Fibroblast of lung (primary cell): ENCODE measurements at regions not wholly inside any gene's neighbourhood (a gene's known extent, or its start where the extent isn't known, plus 50 kb on each side); places are given as distances from the start of the nearest gene placed in this dataset.

Source experiments
- DNase-seq, 2 donors: peaks; one replicate each; pipeline versions ENCODE4 v3.0.0 to v3.0.0-alpha.2; 2010; ENCODE audit warnings: low read depth in 2 of 2
- H2AFZ ChIP-seq: 2 replicates; pipeline ENCODE4 v1.5.1; 2012; ENCODE audit warnings: low read length, control low read depth, inconsistent platforms
- H3K27ac ChIP-seq: 2 replicates; pipeline ENCODE4 v1.5.1; 2011; ENCODE audit warnings: low read length, control low read depth; ENCODE audit not compliant: insufficient read depth
- H3K27me3 ChIP-seq: 2 replicates; pipeline ENCODE4 v1.5.1; 2011; ENCODE audit warnings: mild to moderate bottlenecking, low read length; ENCODE audit not compliant: control insufficient read depth, insufficient read depth
- H3K36me3 ChIP-seq: 2 replicates; pipeline ENCODE4 v1.5.1; 2011; ENCODE audit warnings: low read length; ENCODE audit not compliant: control insufficient read depth, insufficient read depth
- H3K4me1 ChIP-seq: 2 replicates; pipeline ENCODE4 v1.5.1; 2011; ENCODE audit warnings: low read length; ENCODE audit not compliant: control insufficient read depth, insufficient read depth; ENCODE audit errors: extremely low read depth
- H3K4me2 ChIP-seq: 2 replicates; pipeline ENCODE4 v1.5.1; 2011; ENCODE audit warnings: low read length, control low read depth; ENCODE audit not compliant: insufficient read depth; ENCODE audit errors: extremely low read depth
- H3K4me3 ChIP-seq, 4 experiments: fragments of 200-600 bp in 1 of 4; sonication (generic) in 1 of 4; replicated peaks in 1 of 4; 2 replicates each; pipeline ENCODE4 v1.5.1; 2011 to 2016; ENCODE audit warnings: low read length in 4 of 4, low read depth in 3 of 4, mild to moderate bottlenecking in 3 of 4, control low read depth in 2 of 4, inconsistent platforms in 1 of 4, mixed read lengths in 1 of 4; ENCODE audit not compliant: insufficient read depth in 1 of 4; ENCODE audit errors: control extremely low read depth in 1 of 4
- H3K79me2 ChIP-seq: 2 replicates; pipeline ENCODE4 v1.5.1; 2012; ENCODE audit warnings: mild to moderate bottlenecking, low read length, inconsistent platforms; ENCODE audit not compliant: control insufficient read depth, insufficient read depth
- H3K9ac ChIP-seq: 2 replicates; pipeline ENCODE4 v1.5.1; 2011; ENCODE audit warnings: mild to moderate bottlenecking, low read length, control low read depth; ENCODE audit not compliant: insufficient read depth
- H3K9me3 ChIP-seq: 2 replicates; pipeline ENCODE4 v1.5.1; 2012; ENCODE audit warnings: low read depth, low read length; ENCODE audit not compliant: control insufficient read depth, insufficient read depth
- H4K20me1 ChIP-seq: 2 replicates; pipeline ENCODE4 v1.5.1; 2011; ENCODE audit warnings: low read length; ENCODE audit not compliant: control insufficient read depth, insufficient read depth; ENCODE audit errors: extremely low read depth
- EZH2 ChIP-seq: IDR thresholded peaks from 2 replicates; pipeline ENCODE4 v1.5.1; 2012; ENCODE audit warnings: low read length, control low read depth, mild to moderate bottlenecking; ENCODE audit errors: missing control alignments
- TF ChIP-seq, protein P1 (sequence below), 2 donors: IDR thresholded peaks in 1 of 2; conservative IDR thresholded peaks in 1 of 2; 1 replicate in 1 of 2; 2 replicates in 1 of 2; pipeline ENCODE4 v1.5.1; 2011 to 2012; ENCODE audit warnings: low read length in 2 of 2, control low read depth in 1 of 2, inconsistent platforms in 1 of 2, low read depth in 1 of 2, mild to moderate bottlenecking in 1 of 2

DNA sequence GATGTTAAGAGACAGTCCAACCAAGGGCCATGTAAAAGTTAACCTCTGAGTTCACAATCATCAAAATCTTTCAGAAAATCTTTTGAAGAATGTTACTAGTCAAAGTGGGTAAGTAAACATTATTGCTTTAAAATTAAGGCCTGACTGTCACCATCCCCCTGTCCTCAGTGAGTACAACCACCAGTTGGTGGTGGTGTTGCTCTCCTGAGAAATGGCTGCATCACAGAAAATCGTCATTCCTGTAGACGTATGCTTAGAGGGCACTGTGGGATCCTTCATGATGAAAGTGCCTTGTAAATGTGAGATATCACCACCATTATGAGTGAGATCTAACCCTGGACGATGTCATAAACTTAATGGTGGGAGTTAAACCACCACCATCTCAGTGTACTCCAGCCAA is 451.2 kb downstream of the RPS29 start:
- H3K9ac ChIP-seq, result no peak overlapping the region
- H3K27me3 ChIP-seq, result no peaks in the 10 kb centered on the region
- H3K9me3 ChIP-seq, result no peaks in the 10 kb centered on the region
- no peak overlapping the region for H2AFZ ChIP-seq
- TF ChIP-seq, protein P1, sequence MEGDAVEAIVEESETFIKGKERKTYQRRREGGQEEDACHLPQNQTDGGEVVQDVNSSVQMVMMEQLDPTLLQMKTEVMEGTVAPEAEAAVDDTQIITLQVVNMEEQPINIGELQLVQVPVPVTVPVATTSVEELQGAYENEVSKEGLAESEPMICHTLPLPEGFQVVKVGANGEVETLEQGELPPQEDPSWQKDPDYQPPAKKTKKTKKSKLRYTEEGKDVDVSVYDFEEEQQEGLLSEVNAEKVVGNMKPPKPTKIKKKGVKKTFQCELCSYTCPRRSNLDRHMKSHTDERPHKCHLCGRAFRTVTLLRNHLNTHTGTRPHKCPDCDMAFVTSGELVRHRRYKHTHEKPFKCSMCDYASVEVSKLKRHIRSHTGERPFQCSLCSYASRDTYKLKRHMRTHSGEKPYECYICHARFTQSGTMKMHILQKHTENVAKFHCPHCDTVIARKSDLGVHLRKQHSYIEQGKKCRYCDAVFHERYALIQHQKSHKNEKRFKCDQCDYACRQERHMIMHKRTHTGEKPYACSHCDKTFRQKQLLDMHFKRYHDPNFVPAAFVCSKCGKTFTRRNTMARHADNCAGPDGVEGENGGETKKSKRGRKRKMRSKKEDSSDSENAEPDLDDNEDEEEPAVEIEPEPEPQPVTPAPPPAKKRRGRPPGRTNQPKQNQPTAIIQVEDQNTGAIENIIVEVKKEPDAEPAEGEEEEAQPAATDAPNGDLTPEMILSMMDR (conservative IDR thresholded peaks at IDR 0.05 in 1 of 2, IDR thresholded peaks at IDR 0.05 in 1 of 2; ENCODE audit: low read depth in 1 of 2, low read length in 2 of 2), result no peak
- no peak for TF ChIP-seq EZH2
- no peak overlapping the region for H3K4me2 ChIP-seq
- no peak for DNase-seq
- H4K20me1 ChIP-seq, result no peaks in the 10 kb centered on the region
- no peaks in the 10 kb centered on the region for H3K79me2 ChIP-seq
- H3K36me3 ChIP-seq, result no peaks in the 10 kb centered on the region
- no peaks in the 10 kb centered on the region for H3K4me1 ChIP-seq
- no peak overlapping the region for H3K4me3 ChIP-seq
- H3K27ac ChIP-seq, result no peak overlapping the region

DNA sequence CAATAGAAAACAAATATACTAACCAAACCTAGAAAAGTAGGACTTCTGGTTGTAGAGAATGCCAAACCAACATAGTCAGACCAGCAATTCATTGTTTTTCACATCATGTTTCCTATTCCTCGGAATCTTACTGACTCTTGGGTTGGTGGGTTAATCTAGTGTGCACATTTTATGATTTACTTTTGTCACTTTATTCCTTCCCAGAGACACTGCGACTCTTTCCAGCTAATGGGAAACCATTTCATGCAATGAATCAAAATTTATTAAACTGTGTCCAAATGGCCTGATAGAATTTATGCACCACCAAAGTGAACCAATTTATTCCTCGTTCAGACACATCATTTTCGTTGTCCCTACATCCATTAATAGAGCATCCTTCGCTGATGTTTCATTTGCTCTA is 464.9 kb downstream of the RPS29 start:
- Histone ChIP-seq H3K4me1 (no peaks in the 10 kb centered on the region), H3K9me3 (no peaks in the 10 kb centered on the region), H4K20me1 (no peaks in the 10 kb centered on the region), H3K27ac (no peak overlapping the region), H3K4me3 (no peak overlapping the region), H2AFZ (no peak overlapping the region), H3K4me2 (no peak overlapping the region), H3K9ac (no peak overlapping the region), H3K79me2 (no peaks in the 10 kb centered on the region), H3K27me3 (no peaks in the 10 kb centered on the region), H3K36me3 (no peaks in the 10 kb centered on the region)
- no peak for DNase-seq
- TF ChIP-seq, protein P1 (conservative IDR thresholded peaks at IDR 0.05 in 1 of 2, IDR thresholded peaks at IDR 0.05 in 1 of 2; ENCODE audit: low read depth in 1 of 2, low read length in 2 of 2), result no peak
- no peak for TF ChIP-seq EZH2

DNA sequence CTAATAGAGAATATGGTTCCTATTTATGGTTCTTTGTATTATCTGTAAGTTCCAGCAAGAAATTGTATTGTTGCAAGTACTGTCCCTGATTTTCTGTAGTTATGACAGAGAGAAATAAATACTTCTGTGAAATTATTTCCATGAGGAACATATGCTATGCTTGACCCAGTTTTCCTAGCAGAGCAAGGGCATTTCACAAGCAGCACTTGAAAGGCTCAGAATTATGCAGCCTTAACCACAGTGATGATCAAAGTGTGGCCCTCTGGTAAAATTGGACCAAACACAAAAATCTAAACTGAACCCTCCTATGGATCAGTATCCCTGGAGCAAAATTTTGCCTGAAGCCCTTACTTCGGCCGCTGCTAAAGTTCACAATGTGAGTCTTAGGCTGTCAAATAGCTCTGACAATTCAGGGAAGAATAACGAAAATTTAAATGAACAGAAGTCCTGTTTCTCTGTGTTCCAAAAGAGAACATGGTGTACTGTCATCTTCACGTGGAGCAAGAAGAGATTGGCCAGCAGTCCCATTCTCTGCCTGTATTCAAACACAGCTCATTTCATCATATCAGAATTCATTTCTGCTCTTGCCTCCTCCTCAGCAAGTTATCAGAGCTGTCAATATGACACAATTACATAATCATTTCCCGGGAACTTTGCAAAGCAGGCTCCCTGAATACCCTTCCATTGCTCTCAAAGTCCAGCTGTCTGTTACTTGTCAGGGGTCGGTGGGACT is 471.9 kb downstream of the RPS29 start:
- H3K4me2 ChIP-seq, result no peak overlapping the region
- no peaks in the 10 kb centered on the region for H3K36me3 ChIP-seq
- no peaks in the 10 kb centered on the region for H3K27me3 ChIP-seq
- H3K9me3 ChIP-seq, result no peaks in the 10 kb centered on the region
- no peaks in the 10 kb centered on the region for H3K79me2 ChIP-seq
- TF ChIP-seq, protein P1 (conservative IDR thresholded peaks at IDR 0.05 in 1 of 2, IDR thresholded peaks at IDR 0.05 in 1 of 2; ENCODE audit: low read depth in 1 of 2, low read length in 2 of 2), result no peak
- TF ChIP-seq EZH2, result no peak
- no peak overlapping the region for H3K4me3 ChIP-seq
- H2AFZ ChIP-seq, result no peak overlapping the region
- no peak for DNase-seq
- H3K27ac ChIP-seq, result no peak overlapping the region
- no peaks in the 10 kb centered on the region for H3K4me1 ChIP-seq
- no peaks in the 10 kb centered on the region for H4K20me1 ChIP-seq
- H3K9ac ChIP-seq, result no peak overlapping the region
